ENCODE measurements at regions not wholly inside any gene's neighbourhood (a gene's known extent, or its start where the extent isn't known, plus 50 kb on each side); places are given as distances from the start of the nearest gene placed in this dataset.

GRCh38 chr2:146939991-146940685 lies 904.7 kb upstream of the ACVR2A start:
- DNase-seq = peak; percentile 49

GRCh38 chr2:146934921-146935320 lies 909.9 kb upstream of the ACVR2A start:
- DNase-seq = no peak

GRCh38 chr2:146931109-146931508 lies 913.7 kb upstream of the ACVR2A start:
- DNase-seq = no peak

GRCh38 chr2:146927080-146927711 lies 917.6 kb upstream of the ACVR2A start:
- peak; percentile 41 for DNase-seq

- DNase-seq = no peak
Measured at GRCh38 chr2:146918280-146918679, 926.5 kb upstream of the ACVR2A start.

- DNase-seq = no peak
Measured at GRCh38 chr2:146917431-146918042, 927.3 kb upstream of the ACVR2A start.

GRCh38 chr2:146916914-146917313 lies 927.9 kb upstream of the ACVR2A start:
- no peak for DNase-seq

GRCh38 chr2:146913476-146913875 lies 931.4 kb upstream of the ACVR2A start:
- no peak for DNase-seq

- DNase-seq = no peak
Measured at GRCh38 chr2:146912536-146912935, 932.3 kb upstream of the ACVR2A start.

- DNase-seq = no peak
Measured at GRCh38 chr2:146908776-146909175, 936.1 kb upstream of the ACVR2A start.

- DNase-seq = no peak
Measured at GRCh38 chr2:146898083-146898482, 946.7 kb upstream of the ACVR2A start.

- no peak for DNase-seq
Measured at GRCh38 chr2:146894514-146894913, 950.3 kb upstream of the ACVR2A start.

GRCh38 chr2:146893500-146894041 lies 951.3 kb upstream of the ACVR2A start:
- no peak for DNase-seq

GRCh38 chr2:146890491-146890890 lies 954.3 kb upstream of the ACVR2A start:
- no peak for DNase-seq

GRCh38 chr2:146879882-146880281 lies 964.9 kb upstream of the ACVR2A start:
- no peak for DNase-seq

- DNase-seq = peak; percentile 13
Measured at GRCh38 chr2:146874260-146874658, 970.6 kb upstream of the ACVR2A start.

- DNase-seq = no peak
Measured at GRCh38 chr2:146873646-146874259, 971.1 kb upstream of the ACVR2A start.

GRCh38 chr2:146873056-146873455 lies 971.8 kb upstream of the ACVR2A start:
- DNase-seq = no peak

- DNase-seq = no peak
Measured at GRCh38 chr2:146870691-146871090, 974.1 kb upstream of the ACVR2A start.

- no peak for DNase-seq
Measured at GRCh38 chr2:146869328-146869727, 975.5 kb upstream of the ACVR2A start.

- DNase-seq = no peak
Measured at GRCh38 chr2:146868051-146868450, 976.8 kb upstream of the ACVR2A start.

GRCh38 chr2:146867477-146867986 lies 977.3 kb upstream of the ACVR2A start:
- DNase-seq = no peak

- peak; percentile 33 for DNase-seq
Measured at GRCh38 chr2:146853741-146854444, 990.9 kb upstream of the ACVR2A start.
